GM18498 (cell line): ENCODE measurements at regions not wholly inside any gene's neighbourhood (a gene's known extent, or its start where the extent isn't known, plus 50 kb on each side); places are given as distances from the start of the nearest gene placed in this dataset.
"Not testable (repeated sequence)": the region's sequence is repeated elsewhere in the genome, so short reads cannot be mapped to it uniquely, and the experiment has no call there.

ENCODE experiments used
- ATAC-seq: cut with Tn5 transposase; IDR thresholded peaks from one replicate; pipeline ENCODE4 v1.9.1; 2021; ENCODE audit warnings: mild to moderate bottlenecking, moderate library complexity; ENCODE audit not compliant: unreplicated experiment

GRCh38 chrY:18078452-18078851, 52.9 kb downstream of the CDY2A start:
- not testable (repeated sequence) for ATAC-seq

GRCh38 chrY:18085910-18086309, 60.3 kb downstream of the CDY2A start:
- not testable (repeated sequence) for ATAC-seq

- ATAC-seq, result not testable (repeated sequence)
These were observed 60.9 kb downstream of the CDY2A start for GRCh38 chrY:18086361-18086977.

- ATAC-seq, result not testable (repeated sequence)
These were observed 62.5 kb downstream of the CDY2A start for GRCh38 chrY:18087943-18088655.

- not testable (repeated sequence) for ATAC-seq
These were observed 67.4 kb downstream of the CDY2A start for GRCh38 chrY:18092952-18093351.

- ATAC-seq, result not testable (repeated sequence)
These were observed 80.1 kb downstream of the CDY2A start for GRCh38 chrY:18105691-18106090.

- ATAC-seq, result not testable (repeated sequence)
These were observed 92.8 kb downstream of the CDY2A start for GRCh38 chrY:18118388-18118787.

GRCh38 chrY:18137718-18138117, 112.1 kb downstream of the CDY2A start:
- ATAC-seq, result not testable (repeated sequence)

GRCh38 chrY:18139311-18140007, 113.9 kb downstream of the CDY2A start:
- not testable (repeated sequence) for ATAC-seq

GRCh38 chrY:18146417-18146816, 120.8 kb downstream of the CDY2A start:
- not testable (repeated sequence) for ATAC-seq

GRCh38 chrY:18152626-18153025, 127.0 kb downstream of the CDY2A start:
- ATAC-seq, result not testable (repeated sequence)

- ATAC-seq, result not testable (repeated sequence)
These were observed 140.2 kb downstream of the CDY2A start for GRCh38 chrY:18165738-18166137.

GRCh38 chrY:18176118-18176517, 150.5 kb downstream of the CDY2A start:
- not testable (repeated sequence) for ATAC-seq

- ATAC-seq, result not testable (repeated sequence)
These were observed 163.5 kb downstream of the CDY2A start for GRCh38 chrY:18188982-18189683.

- ATAC-seq, result not testable (repeated sequence)
These were observed 212.0 kb downstream of the CDY2A start for GRCh38 chrY:18237580-18237979.

GRCh38 chrY:18262562-18262961, 237.0 kb downstream of the CDY2A start:
- ATAC-seq, result not testable (repeated sequence)

- ATAC-seq, result not testable (repeated sequence)
These were observed 245.5 kb downstream of the CDY2A start for GRCh38 chrY:18271126-18271525.

- ATAC-seq, result not testable (repeated sequence)
These were observed 252.2 kb upstream of the HSFY1 start for GRCh38 chrY:18294353-18294752.

- not testable (repeated sequence) for ATAC-seq
These were observed 248.1 kb upstream of the HSFY1 start for GRCh38 chrY:18298461-18298860.

GRCh38 chrY:18306344-18306743, 240.2 kb upstream of the HSFY1 start:
- not testable (repeated sequence) for ATAC-seq

- not testable (repeated sequence) for ATAC-seq
These were observed 234.7 kb upstream of the HSFY1 start for GRCh38 chrY:18311853-18312252.
